ENCODE measurements at regions not wholly inside any gene's neighbourhood (a gene's known extent, or its start where the extent isn't known, plus 50 kb on each side); places are given as distances from the start of the nearest gene placed in this dataset.

- H3K14ac ChIP-seq (ENCODE audit: low read length) = no peak overlapping the region
- H3K36me3 ChIP-seq (replicated peaks in 1 of 2; ENCODE audit: control insufficient read depth in 2 of 2, insufficient read depth in 2 of 2, low read length in 2 of 2) = no peaks in the 10 kb centered on the region
- H3K27me3 ChIP-seq (ENCODE audit: control insufficient read depth in 3 of 3, insufficient read depth in 3 of 3, low read depth in 1 of 3, low read length in 3 of 3) = peaks cover 0 to 2% (median 0%) of the 10 kb centered on the region in 3 experiments
- H3K4me1 ChIP-seq (ENCODE audit: control insufficient read depth in 2 of 2, insufficient read depth in 1 of 2, low read depth in 1 of 2, low read length in 2 of 2) = no peaks in the 10 kb centered on the region
- no peak overlapping the region for H3K27ac ChIP-seq (replicated peaks; ENCODE audit: low read length)
- no peak overlapping the region for H2BK5ac ChIP-seq (ENCODE audit: low read length)
- no peak overlapping the region for H3K4me2 ChIP-seq (ENCODE audit: insufficient read depth, low read length, poor library complexity, severe bottlenecking)
- no peak overlapping the region for H3K4me3 ChIP-seq (ENCODE audit: low read length in 2 of 2)
- H4K8ac ChIP-seq (ENCODE audit: low read depth, low read length) = no peak overlapping the region
- no peak for DNase-seq (ENCODE audit: low spot score)
- no peaks in the 10 kb centered on the region for H3K9me3 ChIP-seq (replicated peaks in 1 of 2; ENCODE audit: control insufficient read depth in 2 of 2, insufficient read depth in 1 of 2, low read depth in 1 of 2, low read length in 2 of 2)
- H3K79me1 ChIP-seq (ENCODE audit: low read depth, low read length) = no peaks in the 10 kb centered on the region
- no peak overlapping the region for H3K18ac ChIP-seq (ENCODE audit: low read length)
- no peak overlapping the region for H3K23ac ChIP-seq (ENCODE audit: low read depth, low read length, poor library complexity)
- no peak overlapping the region for H2BK120ac ChIP-seq (ENCODE audit: low read depth, low read length)
- H3K9ac ChIP-seq (ENCODE audit: low read depth, low read length, poor library complexity) = no peak overlapping the region
- H2BK12ac ChIP-seq (ENCODE audit: low read length) = no peak overlapping the region
- no peak overlapping the region for H4K91ac ChIP-seq (ENCODE audit: low read depth, low read length, poor library complexity)
- H3K4ac ChIP-seq (ENCODE audit: low read length) = no peak overlapping the region
- WGBS, 2 donors (ENCODE audit: extremely low coverage in 2 of 2, insufficient read length in 2 of 2, insufficient replicate concordance in 1 of 2) = no CpG with 5 or more reads among the region's 8 CpGs
- no peak overlapping the region for H2AFZ ChIP-seq (ENCODE audit: low read length)
- no peak overlapping the region for H2BK15ac ChIP-seq (ENCODE audit: low read length)
- no peak overlapping the region for H2AK5ac ChIP-seq (ENCODE audit: low read depth, low read length)
These were observed 137.0 kb downstream of the KLF13 start for GRCh38 chr15:31463521-31464102.

- H3K9ac ChIP-seq (ENCODE audit: low read depth, low read length, poor library complexity) = no peak overlapping the region
- WGBS, 2 donors (ENCODE audit: extremely low coverage in 2 of 2, insufficient read length in 2 of 2, insufficient replicate concordance in 1 of 2) = no CpG with 5 or more reads among the region's 13 CpGs
- no peak overlapping the region for H3K27ac ChIP-seq (replicated peaks; ENCODE audit: low read length)
- H2AFZ ChIP-seq (ENCODE audit: low read length) = no peak overlapping the region
- no peak overlapping the region for H2AK5ac ChIP-seq (ENCODE audit: low read depth, low read length)
- H3K27me3 ChIP-seq (ENCODE audit: control insufficient read depth in 3 of 3, insufficient read depth in 3 of 3, low read depth in 1 of 3, low read length in 3 of 3) = peaks cover 0 to 2% (median 0%) of the 10 kb centered on the region in 3 experiments
- no peak overlapping the region for H2BK5ac ChIP-seq (ENCODE audit: low read length)
- H3K79me1 ChIP-seq (ENCODE audit: low read depth, low read length) = no peaks in the 10 kb centered on the region
- no peak overlapping the region for H4K91ac ChIP-seq (ENCODE audit: low read depth, low read length, poor library complexity)
- H4K8ac ChIP-seq (ENCODE audit: low read depth, low read length) = peak overlapping the region; percentile 33
- no peak overlapping the region for H3K4ac ChIP-seq (ENCODE audit: low read length)
- no peak overlapping the region for H3K14ac ChIP-seq (ENCODE audit: low read length)
- H3K4me3 ChIP-seq (ENCODE audit: low read length in 2 of 2) = peak overlapping the region in 1 of 2 donors; percentile 23
- H3K18ac ChIP-seq (ENCODE audit: low read length) = peak overlapping the region; percentile 21
- H2BK120ac ChIP-seq (ENCODE audit: low read depth, low read length) = no peak overlapping the region
- H3K9me3 ChIP-seq (replicated peaks in 1 of 2; ENCODE audit: control insufficient read depth in 2 of 2, insufficient read depth in 1 of 2, low read depth in 1 of 2, low read length in 2 of 2) = no peaks in the 10 kb centered on the region
- no peak overlapping the region for H3K4me2 ChIP-seq (ENCODE audit: insufficient read depth, low read length, poor library complexity, severe bottlenecking)
- H2BK15ac ChIP-seq (ENCODE audit: low read length) = no peak overlapping the region
- peak overlapping the region; percentile 8 for H3K23ac ChIP-seq (ENCODE audit: low read depth, low read length, poor library complexity)
- DNase-seq (ENCODE audit: low spot score) = no peak
- no peak overlapping the region for H2BK12ac ChIP-seq (ENCODE audit: low read length)
- H3K36me3 ChIP-seq (replicated peaks in 1 of 2; ENCODE audit: control insufficient read depth in 2 of 2, insufficient read depth in 2 of 2, low read length in 2 of 2) = no peaks in the 10 kb centered on the region
- no peaks in the 10 kb centered on the region for H3K4me1 ChIP-seq (ENCODE audit: control insufficient read depth in 2 of 2, insufficient read depth in 1 of 2, low read depth in 1 of 2, low read length in 2 of 2)
These were observed 137.8 kb downstream of the KLF13 start for GRCh38 chr15:31464216-31465082.

- no CpG with 5 or more reads among the region's 10 CpGs for WGBS, 2 donors (ENCODE audit: extremely low coverage in 2 of 2, insufficient read length in 2 of 2, insufficient replicate concordance in 1 of 2)
- H2BK15ac ChIP-seq (ENCODE audit: low read length) = no peak overlapping the region
These were observed 138.7 kb downstream of the KLF13 start for GRCh38 chr15:31465083-31465955.

More at GRCh38 chr15:31465083-31465955, 138.7 kb downstream of the KLF13 start:
- no peak overlapping the region for H4K91ac ChIP-seq (ENCODE audit: low read depth, low read length, poor library complexity)
- H3K9ac ChIP-seq (ENCODE audit: low read depth, low read length, poor library complexity) = no peak overlapping the region
- H3K23ac ChIP-seq (ENCODE audit: low read depth, low read length, poor library complexity) = peak overlapping the region; percentile 46
- H3K4me1 ChIP-seq (ENCODE audit: control insufficient read depth in 2 of 2, insufficient read depth in 1 of 2, low read depth in 1 of 2, low read length in 2 of 2) = no peaks in the 10 kb centered on the region
- H2BK5ac ChIP-seq (ENCODE audit: low read length) = no peak overlapping the region
- H4K8ac ChIP-seq (ENCODE audit: low read depth, low read length) = no peak overlapping the region
- no peak overlapping the region for H3K18ac ChIP-seq (ENCODE audit: low read length)
- H3K27ac ChIP-seq (replicated peaks; ENCODE audit: low read length) = no peak overlapping the region
- no peak overlapping the region for H3K4me2 ChIP-seq (ENCODE audit: insufficient read depth, low read length, poor library complexity, severe bottlenecking)
- H3K4me3 ChIP-seq (ENCODE audit: low read length in 2 of 2) = no peak overlapping the region
- H3K4ac ChIP-seq (ENCODE audit: low read length) = no peak overlapping the region
- no peak overlapping the region for H2BK12ac ChIP-seq (ENCODE audit: low read length)
- peak overlapping the region; percentile 63 for H3K14ac ChIP-seq (ENCODE audit: low read length)
- no peaks in the 10 kb centered on the region for H3K36me3 ChIP-seq (replicated peaks in 1 of 2; ENCODE audit: control insufficient read depth in 2 of 2, insufficient read depth in 2 of 2, low read length in 2 of 2)
- peak overlapping the region; percentile 1 for H2AK5ac ChIP-seq (ENCODE audit: low read depth, low read length)
- H3K9me3 ChIP-seq (replicated peaks in 1 of 2; ENCODE audit: control insufficient read depth in 2 of 2, insufficient read depth in 1 of 2, low read depth in 1 of 2, low read length in 2 of 2) = no peaks in the 10 kb centered on the region
- DNase-seq (ENCODE audit: low spot score) = no peak
- no peaks in the 10 kb centered on the region for H3K79me1 ChIP-seq (ENCODE audit: low read depth, low read length)
- H3K27me3 ChIP-seq (ENCODE audit: control insufficient read depth in 3 of 3, insufficient read depth in 3 of 3, low read depth in 1 of 3, low read length in 3 of 3) = peaks cover 0 to 2% (median 0%) of the 10 kb centered on the region in 3 experiments
- no peak overlapping the region for H2AFZ ChIP-seq (ENCODE audit: low read length)
- H2BK120ac ChIP-seq (ENCODE audit: low read depth, low read length) = no peak overlapping the region
